ENCODE measurements at regions not wholly inside any gene's neighbourhood (a gene's known extent, or its start where the extent isn't known, plus 50 kb on each side); places are given as distances from the start of the nearest gene placed in this dataset.
"Not testable (repeated sequence)": the region's sequence is repeated elsewhere in the genome, so short reads cannot be mapped to it uniquely, and the experiment has no call there.

DNA sequence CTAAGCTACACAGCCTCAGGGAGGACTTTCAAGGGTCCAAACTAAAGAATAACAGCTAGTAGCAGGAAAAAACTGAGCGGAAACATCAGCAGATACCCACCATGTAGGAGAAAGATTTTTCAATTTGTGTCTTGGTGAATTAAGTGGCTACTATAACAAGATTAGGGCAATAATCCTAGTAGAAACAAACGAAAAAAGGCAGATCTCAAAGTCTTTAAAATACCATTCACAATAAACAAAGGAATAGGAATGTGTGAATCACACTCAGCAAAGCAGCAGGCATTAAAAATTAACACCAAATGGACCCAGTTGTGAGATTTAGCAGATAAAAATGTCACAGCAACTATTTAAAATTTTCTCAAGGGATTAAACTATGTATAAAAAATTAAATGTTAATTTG, 761.2 kb downstream of the TENT5A start:
- no peak for DNase-seq

DNA sequence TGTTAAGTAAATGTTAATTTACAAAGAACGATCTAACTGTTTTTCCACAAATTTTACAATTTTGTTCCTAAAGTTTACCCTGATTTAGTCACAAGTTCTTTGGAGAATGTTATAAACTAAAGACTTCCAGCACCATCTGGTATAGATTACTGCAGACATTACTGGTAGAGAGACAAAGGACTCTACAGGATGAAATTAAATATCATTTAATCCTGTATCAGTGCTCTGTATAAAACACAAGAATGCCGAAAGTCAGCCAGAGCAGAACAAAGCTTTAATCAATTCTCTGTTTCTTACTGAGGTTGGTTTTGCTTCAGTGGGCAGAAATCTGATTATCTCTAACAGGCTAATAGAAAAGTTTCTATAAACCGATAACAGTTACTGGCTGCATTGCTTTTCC, 763.6 kb downstream of the TENT5A start:
- no peak for DNase-seq

DNA sequence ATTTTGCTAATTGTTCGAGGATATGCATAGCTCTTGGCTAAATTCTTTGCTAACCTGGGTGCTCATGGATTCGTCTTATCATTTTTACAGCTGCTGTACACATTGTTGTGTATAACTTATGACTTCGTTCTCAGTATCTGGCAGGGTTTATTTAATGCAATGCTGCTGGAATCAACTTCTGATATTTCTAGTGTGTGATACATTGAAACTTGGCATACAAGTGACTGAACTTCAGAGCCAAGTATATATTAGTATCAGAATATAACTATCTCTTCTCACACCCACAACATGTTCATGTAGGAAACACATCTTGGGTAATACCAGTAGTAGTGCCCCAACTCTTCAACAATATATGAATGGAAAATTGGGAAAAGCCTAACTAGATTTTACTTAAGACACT, 764.2 kb downstream of the TENT5A start:
- no peak for DNase-seq

DNA sequence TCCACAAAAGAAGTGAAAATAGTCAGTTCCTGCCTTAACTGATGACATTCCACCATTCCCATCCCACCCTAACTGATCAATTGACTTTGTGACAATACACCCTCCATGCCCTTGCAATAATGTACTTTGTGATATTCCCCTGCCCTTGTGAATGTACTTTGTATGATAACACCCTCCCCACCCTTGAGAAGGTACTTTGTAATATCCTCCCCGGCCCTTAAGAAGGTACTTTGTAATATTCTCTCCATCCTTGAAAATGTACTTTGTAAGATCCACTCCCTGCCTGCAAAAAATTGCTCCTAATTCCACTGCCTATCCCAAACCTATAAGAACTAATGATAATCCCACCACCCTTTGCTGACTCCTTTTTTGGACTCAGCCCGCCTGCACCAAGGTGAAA, 771.3 kb downstream of the TENT5A start:
- not testable (repeated sequence) for DNase-seq

DNA sequence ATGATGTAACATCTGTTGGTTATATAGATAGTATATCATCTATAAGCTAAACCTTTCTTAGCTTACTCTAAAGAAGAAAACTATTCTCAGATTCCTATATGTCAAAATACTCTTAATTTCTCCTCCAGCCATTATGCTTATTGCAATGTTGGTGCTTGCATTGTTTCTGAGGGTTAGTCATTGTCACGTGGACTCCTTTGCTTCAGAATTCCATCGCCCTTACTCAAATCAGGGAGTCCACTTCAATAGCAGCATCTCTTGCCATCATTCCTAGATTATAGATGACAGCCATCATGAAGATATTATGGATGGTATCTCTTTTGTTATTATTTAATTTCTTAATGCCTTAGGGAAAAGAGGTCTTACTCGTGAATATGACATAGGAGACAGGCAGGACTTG, 776.1 kb downstream of the TENT5A start:
- DNase-seq, result no peak

DNA sequence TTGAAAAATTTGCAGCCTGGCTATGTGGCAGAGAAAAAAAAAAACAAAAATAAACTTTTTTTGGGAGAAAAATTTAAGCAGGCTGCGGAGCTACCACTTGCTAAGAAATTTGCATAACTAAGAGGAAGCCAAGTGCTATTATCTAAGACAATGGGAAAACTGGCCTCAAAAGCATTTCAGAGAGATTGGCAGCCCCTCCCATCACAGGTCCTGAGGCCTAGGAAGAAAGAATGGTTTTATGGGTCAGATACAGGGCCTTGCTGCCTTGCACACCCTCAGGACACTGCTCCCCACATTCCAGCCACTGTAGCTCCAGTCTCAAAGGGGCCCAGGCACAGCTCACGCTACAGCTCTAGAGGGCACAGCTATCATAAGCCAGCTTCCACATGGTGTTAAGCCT, 777.9 kb downstream of the TENT5A start:
- DNase-seq, result no peak

DNA sequence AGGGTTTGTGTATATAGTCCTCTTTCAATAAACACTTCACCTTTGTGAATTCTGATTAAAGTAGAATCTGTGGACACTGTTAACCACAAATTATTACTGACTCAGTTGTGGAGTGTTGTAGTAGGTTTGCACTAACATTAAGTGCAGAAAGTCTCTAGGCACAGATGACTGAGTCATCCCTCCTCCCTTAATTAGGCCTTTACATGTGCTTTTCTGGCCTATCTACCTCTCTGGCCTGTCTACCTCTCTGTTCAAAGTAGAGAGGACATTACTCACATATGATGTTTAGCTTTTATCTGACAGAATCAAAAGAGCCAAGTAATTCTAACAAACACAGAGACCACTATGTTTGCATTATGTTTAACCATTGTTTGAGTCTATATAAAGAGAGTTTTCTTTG, 783.0 kb downstream of the TENT5A start:
- DNase-seq, result no peak

DNA sequence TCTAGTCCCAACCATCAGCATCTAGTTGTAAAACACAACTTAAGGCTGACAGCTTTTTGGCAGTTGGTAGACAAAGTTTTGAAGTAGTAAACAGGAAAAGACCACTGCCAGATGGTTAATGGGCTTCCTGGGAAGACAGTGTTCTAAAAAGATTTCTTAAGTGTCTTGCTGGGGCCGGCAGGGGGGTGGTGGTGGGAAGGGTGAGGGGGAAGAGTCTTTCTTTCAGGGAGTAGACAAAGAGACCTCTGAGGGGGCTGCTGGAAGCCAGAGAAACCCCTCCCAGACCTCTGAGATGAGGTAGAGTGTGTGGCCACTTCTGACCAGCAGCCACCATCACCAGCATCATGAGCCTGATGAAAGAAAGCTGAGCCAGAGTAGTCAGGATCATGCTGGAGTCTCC, 784.9 kb downstream of the TENT5A start:
- DNase-seq, result no peak

DNA sequence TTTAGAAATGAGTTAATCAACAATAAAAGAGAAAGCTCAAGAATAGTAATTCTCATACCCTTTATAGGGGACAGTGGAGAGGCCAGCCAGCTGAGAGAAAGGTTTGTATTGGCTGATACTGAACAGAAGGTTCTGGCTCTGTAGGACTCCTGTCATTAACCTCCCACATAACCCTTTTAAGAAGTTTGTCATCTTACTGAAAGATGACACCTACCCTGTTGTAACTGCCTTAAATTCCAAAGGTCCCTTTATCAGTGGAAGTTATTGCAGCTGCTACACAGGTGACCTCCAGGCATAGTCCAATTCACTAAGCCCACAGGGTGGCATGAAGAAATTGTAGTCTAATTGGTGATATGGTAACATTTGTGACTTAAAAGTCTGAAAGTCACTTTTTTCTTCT, 790.1 kb downstream of the TENT5A start:
- no peak for DNase-seq

DNA sequence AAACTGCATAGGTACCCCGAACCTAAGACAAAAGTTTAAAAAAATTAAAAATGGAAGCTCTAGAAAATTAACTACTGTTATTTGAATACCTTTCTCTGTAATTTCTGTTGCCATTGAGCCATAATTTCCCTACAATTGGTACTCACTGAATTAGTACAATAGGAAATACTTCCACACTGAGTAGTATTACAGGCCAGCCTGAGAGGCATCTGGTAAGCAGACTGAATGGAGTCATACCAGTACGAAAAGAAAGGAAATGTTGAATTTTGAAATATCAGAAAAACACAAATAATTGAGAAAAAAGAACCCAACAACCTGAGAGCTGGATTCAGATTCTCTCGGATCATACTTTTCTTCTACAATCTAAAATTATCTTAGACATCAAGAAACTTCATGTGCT, 791.3 kb downstream of the TENT5A start:
- no peak for DNase-seq

DNA sequence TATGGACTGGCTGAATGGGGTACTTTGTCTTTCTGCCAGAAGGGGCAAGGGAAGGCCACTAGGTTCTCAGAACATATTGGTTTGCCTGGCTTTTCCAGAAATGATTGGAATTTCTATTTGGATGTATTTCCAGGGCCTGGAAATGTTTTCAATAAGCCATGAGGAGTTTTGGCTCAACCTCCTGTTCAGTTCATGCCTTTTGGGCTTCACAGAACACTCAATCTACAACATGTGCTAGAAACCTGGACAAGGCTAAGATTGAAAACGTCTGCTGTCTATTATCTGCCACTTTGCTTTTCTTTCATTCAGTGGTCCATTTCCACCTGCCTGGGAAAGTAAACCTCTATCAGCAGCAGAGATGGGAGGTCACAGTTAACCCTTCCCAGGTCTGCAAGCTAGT, 793.4 kb downstream of the TENT5A start:
- no peak for DNase-seq

DNA sequence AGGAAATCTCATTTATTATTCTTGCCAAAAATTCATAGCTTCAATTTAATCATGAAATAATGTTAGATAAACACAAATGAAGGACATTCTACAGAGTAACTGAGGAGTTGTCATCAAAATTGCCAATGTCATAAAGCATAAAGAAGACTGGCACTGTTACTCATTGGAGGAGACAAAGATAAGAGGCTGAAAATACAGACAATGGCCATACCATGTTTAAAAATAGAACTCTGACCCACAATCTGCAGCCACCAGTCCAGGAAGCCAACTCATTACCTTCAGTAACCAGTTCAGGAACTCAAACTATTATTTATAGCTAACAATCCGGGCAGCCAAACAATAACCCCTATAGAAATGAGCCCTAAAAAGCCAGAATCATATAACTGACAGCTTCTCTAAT, 795.6 kb downstream of the TENT5A start:
- DNase-seq, result no peak

DNA sequence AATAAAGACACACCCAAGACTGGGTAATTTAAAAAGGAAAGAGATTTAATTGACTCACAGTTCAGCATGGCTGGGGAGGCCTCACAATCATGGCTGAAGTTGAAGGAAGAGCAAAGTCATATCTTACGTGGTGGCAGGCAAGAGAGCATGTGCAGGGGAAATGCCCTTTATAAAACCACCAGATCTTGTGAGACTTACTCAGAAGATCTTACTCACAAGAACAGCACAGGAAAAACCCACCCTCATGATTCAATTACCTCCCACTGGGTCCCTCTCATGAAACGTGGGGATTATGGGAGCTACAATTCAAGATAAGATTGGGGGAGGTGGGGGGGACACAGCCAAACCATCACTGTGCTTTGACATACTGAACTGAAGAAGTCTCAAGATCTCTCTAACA, 800.0 kb downstream of the TENT5A start:
- not testable (repeated sequence) for DNase-seq

DNA sequence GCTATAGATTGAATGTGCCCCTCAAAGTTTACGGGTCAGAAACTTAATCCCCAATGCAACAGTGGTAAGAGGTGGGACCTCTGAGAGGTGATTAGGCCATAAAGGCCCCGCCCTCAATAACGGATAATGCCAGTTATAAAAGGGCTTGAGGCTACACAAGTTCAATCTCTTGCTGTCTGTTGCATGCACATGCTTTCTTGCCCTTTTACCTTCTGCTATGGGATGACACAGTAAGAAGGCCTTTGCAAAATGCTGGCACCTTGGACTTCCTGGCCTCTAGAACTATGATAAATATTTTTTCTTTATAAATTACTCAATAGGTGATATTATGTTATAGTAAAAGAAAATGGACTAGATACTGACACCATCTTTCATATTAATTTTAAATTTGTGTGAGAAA, 806.1 kb downstream of the TENT5A start:
- no peak for DNase-seq

DNA sequence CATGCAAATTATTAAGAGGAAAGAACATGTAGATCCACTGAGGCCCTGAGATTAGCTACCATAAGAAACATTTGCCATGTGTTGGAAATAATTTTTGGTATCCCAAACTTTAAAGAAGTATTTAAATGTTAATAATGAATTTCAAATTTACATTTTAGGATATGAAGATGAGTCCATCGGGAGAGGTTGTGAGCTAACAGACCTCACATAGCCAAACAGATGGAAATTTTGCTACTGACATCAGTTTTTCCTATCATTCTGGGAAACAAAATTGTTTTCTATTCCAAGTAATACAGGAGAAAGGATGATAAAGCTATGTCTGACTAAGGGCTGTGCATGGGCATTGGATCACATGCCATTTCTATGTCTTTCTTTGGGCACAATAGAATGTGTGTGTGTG, 809.6 kb downstream of the TENT5A start:
- no peak for DNase-seq

DNA sequence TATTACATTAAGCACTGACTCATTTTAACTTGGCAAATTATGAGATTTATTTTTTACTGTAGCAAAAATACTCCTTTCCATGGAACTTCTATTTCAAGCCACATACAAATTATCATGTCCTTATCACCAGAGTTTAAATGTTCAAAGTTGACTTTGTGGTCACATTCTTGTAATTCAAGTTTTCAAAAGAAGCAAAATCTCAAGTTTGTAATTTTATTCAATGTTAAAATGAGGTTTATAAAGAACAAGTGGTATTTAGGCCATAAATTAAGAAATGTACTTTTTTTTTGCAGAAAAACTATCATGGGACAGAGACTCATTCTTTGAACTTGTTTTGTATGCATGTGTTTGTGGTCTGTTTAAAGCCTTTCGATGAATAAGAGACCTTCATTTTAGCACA, 811.5 kb downstream of the TENT5A start:
- no peak for DNase-seq

DNA sequence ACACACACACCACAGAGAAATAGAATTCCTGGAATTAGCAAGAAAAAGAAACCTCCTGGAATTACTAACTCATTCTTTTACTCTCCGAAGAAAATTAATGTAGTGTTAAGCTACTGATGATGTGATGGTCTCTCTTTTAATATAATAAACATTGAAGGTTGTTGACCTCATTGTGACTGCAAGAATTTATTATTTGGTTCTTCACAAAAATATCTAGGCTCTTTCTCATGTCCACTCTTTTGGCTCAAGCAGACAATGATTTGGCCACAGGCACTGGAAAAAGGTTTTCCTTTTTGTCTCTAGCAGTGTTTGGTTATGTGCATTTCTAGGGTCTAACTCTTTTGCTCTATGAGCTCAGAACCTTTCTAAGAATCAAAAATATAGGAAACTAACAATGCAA, 811.9 kb downstream of the TENT5A start:
- no peak for DNase-seq

DNA sequence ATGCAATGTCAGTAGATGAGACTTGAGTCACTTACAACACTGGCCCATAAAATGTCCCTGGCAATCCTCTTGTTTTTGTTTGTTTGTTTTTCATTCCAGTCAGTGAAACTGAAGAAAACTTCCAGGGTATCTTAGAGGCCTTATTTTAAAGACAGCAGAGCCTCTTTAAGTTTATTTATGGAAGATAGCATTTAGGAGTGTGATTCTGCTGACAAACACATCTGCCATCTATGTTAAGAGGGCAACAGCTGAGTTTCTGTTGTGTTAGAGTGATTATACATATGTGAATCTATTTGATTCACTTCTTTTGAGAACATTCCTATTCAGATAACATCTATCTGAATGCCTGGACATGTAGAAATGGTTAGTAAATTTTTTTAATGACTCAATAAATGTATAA, 812.6 kb downstream of the TENT5A start:
- no peak for DNase-seq

DNA sequence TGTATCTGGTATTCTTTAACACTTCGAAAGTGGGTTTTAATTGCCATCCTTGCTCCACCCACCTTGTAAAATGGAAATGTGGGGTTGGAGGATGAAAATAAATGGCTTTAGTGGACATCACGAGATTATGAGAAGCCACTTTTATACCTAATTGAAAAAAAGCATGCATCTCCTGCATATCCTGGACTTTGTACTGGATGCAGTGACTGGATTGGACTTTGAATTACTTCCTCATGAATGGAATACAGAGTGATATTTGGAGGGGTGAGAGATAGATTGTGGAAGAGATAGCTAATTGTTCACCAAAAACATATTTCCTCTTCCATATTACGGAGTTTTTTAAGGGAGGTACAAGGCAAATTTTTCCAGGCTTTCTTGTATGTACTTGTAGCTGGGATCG, 813.0 kb downstream of the TENT5A start:
- no peak for DNase-seq

DNA sequence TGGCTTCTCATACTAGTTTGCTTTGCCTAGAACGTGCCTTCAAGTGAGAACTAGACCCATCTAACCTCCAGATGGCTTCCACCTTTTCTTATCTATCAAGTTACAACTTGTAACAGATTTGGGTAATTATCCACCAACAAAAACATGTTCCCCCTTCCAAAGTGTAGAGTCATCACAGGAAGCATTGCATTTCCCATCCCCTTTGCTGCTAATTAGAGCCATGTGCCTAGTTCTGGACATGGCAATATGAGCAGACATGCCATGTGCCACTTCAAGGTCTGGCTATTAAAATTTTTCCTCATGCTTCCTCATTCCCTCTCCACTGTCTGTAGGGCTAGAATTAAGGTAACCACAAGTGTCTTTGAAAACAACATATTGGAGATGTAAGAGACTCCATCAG, 814.4 kb downstream of the TENT5A start:
- no peak for DNase-seq

DNA sequence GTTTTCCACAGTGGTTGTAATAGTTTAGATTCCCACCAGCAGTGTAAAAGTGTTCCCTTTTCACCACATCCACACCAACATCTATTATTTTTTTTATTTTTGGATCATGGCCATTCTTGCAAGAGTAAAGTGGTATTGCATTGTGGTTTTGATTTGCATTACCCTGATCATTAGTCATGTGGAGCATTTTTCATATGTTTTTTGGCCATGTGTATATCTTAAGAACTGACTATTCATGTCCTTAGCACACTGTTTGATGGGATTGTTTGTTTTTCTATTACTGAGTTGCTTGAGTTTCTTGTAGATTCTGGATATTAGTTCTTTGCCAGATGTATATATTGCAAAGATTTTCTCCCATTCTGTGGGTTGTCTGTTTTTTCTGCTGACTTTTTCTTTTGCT, 820.1 kb downstream of the TENT5A start:
- no peak for DNase-seq

DNA sequence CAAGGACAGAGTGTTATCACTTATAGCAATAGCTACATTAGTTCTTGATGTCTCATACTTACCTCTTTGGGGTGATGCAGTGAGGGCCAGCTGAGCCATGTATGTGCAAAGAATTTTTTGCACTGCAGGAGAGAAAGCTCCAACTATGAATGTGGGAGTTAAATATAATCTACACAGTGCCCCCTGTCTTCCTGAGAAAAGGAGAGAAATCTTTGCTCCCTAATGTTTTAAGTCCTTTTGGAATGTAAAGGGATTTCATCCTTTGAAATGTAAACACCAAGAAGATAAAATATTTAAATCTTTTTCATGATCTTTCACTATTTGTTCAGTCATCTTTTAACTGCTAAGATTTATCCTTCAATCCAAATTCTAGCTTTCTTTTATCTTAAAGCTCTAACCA, 822.1 kb downstream of the TENT5A start:
- no peak for DNase-seq

DNA sequence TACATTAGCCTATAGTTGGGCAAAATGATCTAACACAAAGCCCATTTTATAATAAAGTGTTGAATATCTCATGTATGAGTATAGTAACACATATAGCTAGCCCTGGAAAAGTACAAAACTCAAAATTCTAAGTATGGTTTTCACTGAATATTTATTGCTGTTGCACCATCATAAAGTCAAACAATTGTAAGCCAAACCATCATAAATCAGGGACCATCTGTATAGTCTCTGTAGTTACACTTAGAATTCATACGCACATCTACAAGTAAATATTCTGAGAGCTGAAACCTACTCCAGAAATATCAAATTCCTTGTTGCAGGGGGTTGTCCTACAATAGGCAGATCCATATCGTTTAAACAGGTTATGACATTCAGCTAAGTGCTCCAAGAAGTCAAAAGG, 817.3 kb downstream of the BCKDHB start:
- no peak for DNase-seq

DNA sequence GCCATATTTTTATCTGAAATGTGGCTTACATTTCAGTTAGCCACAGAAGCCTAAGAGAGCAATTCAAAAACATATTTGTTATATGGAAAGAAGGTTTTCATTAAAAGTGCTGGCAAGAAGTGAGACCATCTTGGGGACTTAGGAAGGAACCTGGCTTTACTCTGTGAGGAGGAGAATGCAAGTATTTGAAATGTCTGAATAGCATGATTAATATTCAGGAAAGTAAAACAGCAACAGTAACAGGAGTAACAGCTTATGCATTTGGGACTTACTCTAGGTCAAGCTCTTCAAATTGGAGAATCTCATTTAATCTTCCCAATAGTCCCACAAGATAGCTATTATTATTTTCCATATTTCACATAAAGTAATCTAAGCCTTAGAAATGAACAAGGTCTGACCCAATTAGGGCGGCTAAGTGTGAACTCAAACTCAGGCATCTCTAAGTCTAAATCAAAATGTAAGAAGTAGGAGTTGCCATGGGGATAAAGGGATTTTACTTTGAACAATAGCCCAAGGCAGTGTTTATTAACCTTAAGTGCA, 816.5 kb downstream of the BCKDHB start:
- no peak for DNase-seq

DNA sequence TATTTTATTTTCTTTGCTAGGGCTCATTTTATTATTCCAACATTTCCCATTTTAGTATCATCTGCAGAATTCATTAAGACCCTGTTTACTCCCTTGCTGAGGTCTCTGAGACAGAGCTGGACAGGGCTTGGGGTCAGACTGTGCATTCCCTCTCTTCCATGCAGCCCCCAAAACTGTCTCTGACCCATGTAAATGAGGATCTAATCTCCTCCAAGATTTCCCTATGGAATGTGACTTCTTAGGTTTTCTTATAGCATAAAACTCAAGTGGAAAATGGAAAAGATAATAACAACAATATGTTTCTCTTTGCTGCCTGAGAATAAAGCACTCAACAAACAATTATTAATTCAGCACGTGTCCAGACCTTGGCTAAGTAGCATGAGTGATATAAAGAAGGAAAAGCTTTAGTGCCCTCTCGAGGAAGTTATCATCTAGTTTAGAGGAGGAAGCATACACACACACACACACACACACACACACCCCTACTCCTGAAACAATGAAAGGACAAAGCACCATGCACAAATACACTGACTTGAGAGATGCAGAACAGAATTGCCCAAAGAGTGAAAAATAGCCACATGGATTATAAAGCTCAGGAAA, 815.5 kb downstream of the BCKDHB start:
- DNase-seq, result no peak
